ENCODE measurements at regions not wholly inside any gene's neighbourhood (a gene's known extent, or its start where the extent isn't known, plus 50 kb on each side); places are given as distances from the start of the nearest gene placed in this dataset.

GRCh38 chr16:86700046-86700945 lies 121.9 kb downstream of the FOXL1 start:
- Histone ChIP-seq H3K9me3 (no peaks in the 10 kb centered on the region), H3K4me3 (no peak overlapping the region), H3K36me3 (no peaks in the 10 kb centered on the region), H3K27me3 (peaks cover 5% of the 10 kb centered on the region), H3K4me1 (no peaks in the 10 kb centered on the region), H3K27ac (no peak overlapping the region)
- ATAC-seq (no peak), DNase-seq (no peak)
- no peak for TF ChIP-seq CTCF (IDR thresholded peaks at IDR 0.05)
- intact Hi-C loops (cut with DNase I), result no loop called here

GRCh38 chr16:86701286-86701975 lies 123.1 kb downstream of the FOXL1 start:
- no peaks in the 10 kb centered on the region for H3K9me3 ChIP-seq
- H3K4me3 ChIP-seq, result no peak overlapping the region
- no peak overlapping the region for H3K27ac ChIP-seq
- intact Hi-C loops (cut with DNase I), result no loop called here
- H3K27me3 ChIP-seq, result no peaks in the 10 kb centered on the region
- no peaks in the 10 kb centered on the region for H3K4me1 ChIP-seq
- no peak for TF ChIP-seq CTCF (IDR thresholded peaks at IDR 0.05)
- DNase-seq (no peak), ATAC-seq (no peak)
- H3K36me3 ChIP-seq, result no peaks in the 10 kb centered on the region

- Histone ChIP-seq H3K4me1 (no peaks in the 10 kb centered on the region), H3K9me3 (no peaks in the 10 kb centered on the region), H3K4me3 (no peak overlapping the region), H3K36me3 (no peaks in the 10 kb centered on the region), H3K27ac (no peak overlapping the region), H3K27me3 (no peaks in the 10 kb centered on the region)
- no peak for DNase-seq
- ATAC-seq, result no peak
- TF ChIP-seq CTCF (IDR thresholded peaks at IDR 0.05), result no peak
- intact Hi-C loops (cut with DNase I), result no loop called here
Observed at GRCh38 chr16:86702824-86703588, 124.7 kb downstream of the FOXL1 start.

GRCh38 chr16:86704516-86704915 lies 126.2 kb downstream of the FOXL1 start:
- Histone ChIP-seq H3K4me3 (no peak overlapping the region), H3K36me3 (no peaks in the 10 kb centered on the region), H3K27ac (no peak overlapping the region), H3K9me3 (no peaks in the 10 kb centered on the region), H3K4me1 (no peaks in the 10 kb centered on the region), H3K27me3 (no peaks in the 10 kb centered on the region)
- intact Hi-C loops (cut with DNase I), result no loop called here
- DNase-seq (no peak), ATAC-seq (no peak)
- no peak for TF ChIP-seq CTCF (IDR thresholded peaks at IDR 0.05)

- no peak for TF ChIP-seq CTCF (IDR thresholded peaks at IDR 0.05)
- intact Hi-C loops (cut with DNase I), result no loop called here
- DNase-seq, result no peak
- no peak overlapping the region for H3K27ac ChIP-seq
- no peak overlapping the region for H3K4me3 ChIP-seq
- no peaks in the 10 kb centered on the region for H3K9me3 ChIP-seq
- H3K4me1 ChIP-seq, result no peaks in the 10 kb centered on the region
- no peaks in the 10 kb centered on the region for H3K36me3 ChIP-seq
- no peaks in the 10 kb centered on the region for H3K27me3 ChIP-seq
- ATAC-seq, result no peak
Observed at GRCh38 chr16:86706726-86707125, 128.4 kb downstream of the FOXL1 start.

Measured in upper lobe of right lung (tissue), 1 donor.